K562 (cell line): ENCODE measurements at regions not wholly inside any gene's neighbourhood (a gene's known extent, or its start where the extent isn't known, plus 50 kb on each side); places are given as distances from the start of the nearest gene placed in this dataset.

Experiments used
- ATAC-seq: fragments of 200-7000 bp; cut with Tn5 transposase; 3 replicates; pipeline ENCODE4 v1.9.1; 2020; ENCODE audit warnings: moderate library complexity
- BruUV-seq: library from RNA; stranded (reverse); fragments of 400-500 nt; replicated peaks from 2 replicates; lab custom pipeline; 2021; lab: Mats Ljungman, UMichigan
- CTCF ChIA-PET: fragments of 300-600 bp; formaldehyde crosslinking; extraction: SDS; loops from one replicate; lab custom pipeline; 2021; ENCODE audit warnings: low intra/inter-chr PET ratio; lab: Yijun Ruan, JAX
- POLR2A ChIA-PET: fragments of 300-600, 350-650 bp; sonication (Branson Sonifier 250); formaldehyde crosslinking; extraction: SDS; loops from one replicate; lab custom pipeline; 2021; ENCODE audit warnings: antibody characterized with exemption, inconsistent platforms; lab: Yijun Ruan, JAX
- DNase-seq, 4 experiments: peaks; one replicate each; pipeline versions ENCODE4 v3.0.0 to v3.0.0-alpha.2; 2011 to 2018; ENCODE audit warnings: low spot score in 3 of 4, mixed read lengths in 3 of 4; ENCODE audit errors: extremely low read depth in 1 of 4
- FAIRE-seq: peaks from 2 replicates; lab custom pipeline; 2011; peaks lifted over from hg19 to GRCh38; lab: Jason Lieb, UNC
- H2AFZ ChIP-seq: 2 replicates; pipeline ENCODE4 v1.6.0; 2011; ENCODE audit warnings: low read depth, low read length, control low read depth, inconsistent platforms
- H3K27ac ChIP-seq: fragments of 200-600 bp; 3 replicates; pipeline ENCODE4 v1.8.0; 2011; ENCODE audit warnings: low read depth, mild to moderate bottlenecking, control low read depth, inconsistent platforms, low read length, moderate library complexity, mixed read lengths; ENCODE audit errors: extremely low read depth
- H3K27me3 ChIP-seq, 2 experiments: fragments of 300-600 bp in 1 of 2; 2 replicates in 1 of 2; 3 replicates in 1 of 2; pipeline versions ENCODE4 v1.6.0 to v1.8.0; 2011; ENCODE audit warnings: inconsistent platforms in 2 of 2, low read length in 2 of 2, mild to moderate bottlenecking in 1 of 2, mixed read lengths in 1 of 2, moderate library complexity in 1 of 2; ENCODE audit not compliant: control insufficient read depth in 2 of 2, insufficient read depth in 2 of 2
- H3K36me3 ChIP-seq: fragments of 300-600 bp; 3 replicates; pipeline ENCODE4 v1.8.0; 2011; ENCODE audit warnings: mild to moderate bottlenecking, low read length, inconsistent platforms; ENCODE audit not compliant: control insufficient read depth, insufficient read depth
- H3K4me1 ChIP-seq, 2 experiments: fragments of 200-600 bp in 1 of 2; replicated peaks in 1 of 2; 2 replicates in 1 of 2; 3 replicates in 1 of 2; pipeline versions ENCODE4 v1.5.1 to v1.8.0; 2011; ENCODE audit warnings: inconsistent platforms in 2 of 2, low read length in 2 of 2, mild to moderate bottlenecking in 1 of 2, mixed read lengths in 1 of 2, moderate library complexity in 1 of 2; ENCODE audit not compliant: control insufficient read depth in 2 of 2, insufficient read depth in 2 of 2
- H3K4me2 ChIP-seq: 2 replicates; pipeline ENCODE4 v1.6.1; 2011; ENCODE audit warnings: low read length, control low read depth, inconsistent platforms, mixed read lengths; ENCODE audit not compliant: insufficient read depth
- H3K4me3 ChIP-seq: fragments of 200-600 bp; sonication (generic), shearing (Covaris generic); 2 replicates; pipeline ENCODE4 v1.5.1; 2016; ENCODE audit warnings: control low read depth, inconsistent platforms
- H3K79me2 ChIP-seq: fragments of 200-600 bp; 3 replicates; pipeline ENCODE4 v1.8.0; 2011; ENCODE audit warnings: low read length, inconsistent platforms; ENCODE audit not compliant: control insufficient read depth, insufficient read depth
- H3K9ac ChIP-seq, 2 experiments: 2 replicates each; pipeline versions ENCODE4 v1.6.0 to v1.6.1; 2011; ENCODE audit warnings: low read depth in 2 of 2, low read length in 2 of 2, control low read depth in 1 of 2, inconsistent platforms in 1 of 2, mild to moderate bottlenecking in 1 of 2, mixed read lengths in 1 of 2; ENCODE audit not compliant: insufficient read depth in 1 of 2
- H3K9me1 ChIP-seq: one replicate; pipeline ENCODE4 v1.6.0; 2011; ENCODE audit warnings: inconsistent platforms, mild to moderate bottlenecking, low read length, moderate library complexity; ENCODE audit not compliant: control insufficient read depth, insufficient read depth
- H3K9me3 ChIP-seq: replicated peaks from 2 replicates; pipeline ENCODE4 v1.5.1; 2011; ENCODE audit warnings: low read depth, low read length, inconsistent platforms; ENCODE audit not compliant: control insufficient read depth, insufficient read depth
- H4K20me1 ChIP-seq: replicated peaks from 2 replicates; pipeline ENCODE4 v1.6.1; 2011; ENCODE audit warnings: low read length, inconsistent platforms, mixed read lengths; ENCODE audit not compliant: control insufficient read depth, insufficient read depth
- ATF7 ChIP-seq: fragments of 450-650 bp; IDR thresholded peaks from 2 replicates; pipeline ENCODE4 v1.7.1; 2014; ENCODE audit warnings: mild to moderate bottlenecking, moderate library complexity
- CBX8 ChIP-seq: fragments of 200-600 bp; sonication (generic); IDR thresholded peaks from 2 replicates; pipeline ENCODE4 v1.6.1; 2012; ENCODE audit warnings: borderline replicate concordance, mixed run types, low read depth, mild to moderate bottlenecking, moderate library complexity, mixed read lengths, low read length, control low read depth, inconsistent platforms; ENCODE audit not compliant: poor library complexity, severe bottlenecking; ENCODE audit errors: extremely low read depth
- ELF2 ChIP-seq: fragments of 250-450 bp; sonication (Bioruptor Pico); IDR thresholded peaks from 2 replicates; pipeline ENCODE4 v1.5.0; 2021; ENCODE audit warnings: mild to moderate bottlenecking
- HDAC8 ChIP-seq: fragments of 450-650 bp; IDR thresholded peaks from 2 replicates; pipeline ENCODE4 v1.6.1; 2016; ENCODE audit warnings: mild to moderate bottlenecking, missing genetic modification characterization, moderate library complexity, missing compliant biosample characterization
- HEY1 ChIP-seq: fragments of 250-450 bp; sonication (Bioruptor Pico); IDR thresholded peaks from 2 replicates; pipeline ENCODE4 v1.5.0; 2020; ENCODE audit warnings: mild to moderate bottlenecking, moderate library complexity, borderline replicate concordance
- KLF10 ChIP-seq: fragments of 250-450 bp; sonication (Bioruptor Pico); IDR thresholded peaks from 2 replicates; pipeline ENCODE4 v1.6.1; 2021; ENCODE audit warnings: matching md5 sums
- WGBS: fragments of 100-300 bp; shearing (Covaris generic); methylation state at CpG from one replicate; pipeline ENCODE4 v1.1.6; 2016; ENCODE audit warnings: low coverage, mixed read lengths; ENCODE audit not compliant: insufficient coverage; ENCODE audit errors: missing lambda C conversion rate; 5-methylcytosine and 5-hydroxymethylcytosine counted together
- in situ Hi-C: fragments of 300-500 bp; cut with MboI; formaldehyde crosslinking; loops from 4 replicates; pipeline ENCODE4 v1.15.0; 2018; ENCODE audit warnings: inconsistent platforms, mixed read lengths
- intact Hi-C: fragments of 100-400 bp; cut with micrococcal nuclease; formaldehyde crosslinking; loops from 2 replicates; pipeline ENCODE4 v1.14.2; 2022
- TF ChIP-seq, protein P1 (sequence below): fragments of 450-650 bp; IDR thresholded peaks from 2 replicates; pipeline ENCODE4 v1.6.1; 2016; ENCODE audit warnings: low read depth, mild to moderate bottlenecking, moderate library complexity

DNA sequence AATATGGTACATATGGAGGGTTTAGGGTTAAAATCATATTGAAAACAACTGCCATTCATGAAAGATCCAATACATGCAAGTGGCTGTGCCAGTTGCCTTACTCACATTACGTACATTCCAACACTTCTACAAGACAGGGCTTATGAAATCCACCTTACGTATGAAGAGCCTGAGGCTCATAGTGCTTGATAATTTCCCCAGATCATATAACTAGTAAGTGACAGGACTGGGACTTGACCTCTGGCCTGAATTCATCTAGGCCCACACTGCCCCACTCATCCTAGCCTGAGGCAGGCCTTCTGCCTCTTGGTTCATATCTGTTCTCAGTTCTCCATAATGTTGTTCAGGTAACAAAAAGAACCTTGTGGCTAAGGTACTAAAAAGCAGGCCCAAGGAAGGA lies 226.3 kb downstream of the FGF13 start:
- CTCF ChIA-PET, result no interaction called here
- POLR2A ChIA-PET, result no interaction called here
- Histone ChIP-seq H3K36me3 (no peaks in the 10 kb centered on the region), H3K4me3 (no peak overlapping the region), H2AFZ (no peak overlapping the region), H4K20me1 (no peaks in the 10 kb centered on the region), H3K4me1 (no peaks in the 10 kb centered on the region), H3K9ac (no peak overlapping the region), H3K4me2 (no peak overlapping the region), H3K79me2 (no peaks in the 10 kb centered on the region), H3K27me3 (no peaks in the 10 kb centered on the region), H3K27ac (no peak overlapping the region), H3K9me1 (no peaks in the 10 kb centered on the region), H3K9me3 (no peaks in the 10 kb centered on the region)
- no peak for ATAC-seq
- in situ Hi-C loops, result no loop called here
- FAIRE-seq, result no peak
- no peak for DNase-seq
- WGBS, result 0% methylated on average over 2 of the region's 2 CpGs
- BruUV-seq, result no TSS peak
- TF ChIP-seq, protein P1, sequence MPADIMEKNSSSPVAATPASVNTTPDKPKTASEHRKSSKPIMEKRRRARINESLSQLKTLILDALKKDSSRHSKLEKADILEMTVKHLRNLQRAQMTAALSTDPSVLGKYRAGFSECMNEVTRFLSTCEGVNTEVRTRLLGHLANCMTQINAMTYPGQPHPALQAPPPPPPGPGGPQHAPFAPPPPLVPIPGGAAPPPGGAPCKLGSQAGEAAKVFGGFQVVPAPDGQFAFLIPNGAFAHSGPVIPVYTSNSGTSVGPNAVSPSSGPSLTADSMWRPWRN, result no peak
- no peak for TF ChIP-seq HDAC8 (tag)
- TF ChIP-seq CBX8, result no peak
- TF ChIP-seq HEY1, result no peak
- TF ChIP-seq ELF2 (CRISPR knock-in tag), result no peak
- no peak for TF ChIP-seq ATF7
- no peak for TF ChIP-seq KLF10 (CRISPR knock-in tag)
- intact Hi-C loops, result no loop called here
